Hematopoietic multipotent progenitor cell treated with erythropoietin and hydrocortisone succinate and interleukin-3 and kit ligand, for 8 days (in vitro differentiated cells): ENCODE measurements at regions not wholly inside any gene's neighbourhood (a gene's known extent, or its start where the extent isn't known, plus 50 kb on each side); places are given as distances from the start of the nearest gene placed in this dataset.

ENCODE experiments used
- DNase-seq: peaks from one replicate; pipeline ENCODE4 v3.0.0-alpha.2; 2015

DNA sequence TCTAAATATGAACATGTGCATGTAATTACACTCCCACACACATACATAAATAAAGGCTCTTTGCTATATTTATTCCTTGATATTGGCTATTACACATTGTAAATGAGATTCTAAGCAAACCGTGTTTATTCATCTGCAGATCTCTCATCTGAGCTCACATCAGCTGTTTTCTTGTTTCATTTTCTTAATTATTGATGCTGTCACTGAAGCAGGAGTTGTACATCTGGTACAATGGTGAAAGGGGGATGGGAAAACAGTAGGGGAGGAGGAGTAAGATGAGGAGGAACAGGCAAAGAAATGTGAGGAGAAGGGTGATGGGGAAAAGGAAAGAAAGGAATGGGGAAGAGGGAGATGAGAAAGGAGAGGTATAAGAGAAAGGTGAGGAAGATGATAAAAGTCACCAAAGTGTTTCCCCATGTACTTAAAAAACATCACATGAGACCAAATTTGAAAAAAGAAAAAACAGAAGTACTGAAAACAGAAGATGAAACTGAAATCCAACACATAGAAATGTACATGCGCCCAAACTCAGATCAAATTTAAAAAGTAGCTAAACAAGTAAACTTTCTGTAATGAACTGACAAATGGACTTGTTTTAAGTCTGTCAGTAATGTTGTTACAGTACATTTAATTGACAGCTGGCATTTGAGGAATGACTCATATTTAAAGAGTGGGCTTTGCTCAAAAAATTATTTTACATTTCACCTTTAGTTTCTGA is 472.2 kb downstream of the ARL4A start:
- no peak for DNase-seq

- no peak for DNase-seq
Observed at GRCh38 chr7:13161125-13161524, 473.7 kb downstream of the ARL4A start.

- no peak for DNase-seq
Observed at GRCh38 chr7:13165854-13166253, 478.4 kb downstream of the ARL4A start.

- no peak for DNase-seq
Observed at GRCh38 chr7:13166801-13167200, 479.4 kb downstream of the ARL4A start.

DNA sequence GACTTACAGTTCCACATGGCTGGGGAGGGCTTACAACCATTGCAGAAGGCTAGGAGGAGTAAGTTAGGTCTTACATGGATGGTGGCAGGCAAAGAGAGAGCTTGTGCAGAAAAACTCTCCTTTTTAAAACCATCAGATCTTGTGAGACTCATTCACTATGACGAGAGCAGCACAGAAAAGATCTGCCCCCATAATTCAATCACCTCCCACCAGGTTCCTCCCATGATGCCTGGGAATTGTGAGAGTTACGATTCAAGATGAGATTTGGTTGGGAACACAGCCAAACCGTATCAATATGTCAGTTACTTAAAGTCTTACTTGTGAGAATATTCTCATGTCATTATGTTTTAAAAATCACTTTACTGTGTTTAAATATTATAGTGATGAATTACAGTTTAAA is 481.9 kb downstream of the ARL4A start:
- DNase-seq: no peak

- DNase-seq: no peak
Observed at GRCh38 chr7:13174991-13175390, 487.6 kb downstream of the ARL4A start.

DNA sequence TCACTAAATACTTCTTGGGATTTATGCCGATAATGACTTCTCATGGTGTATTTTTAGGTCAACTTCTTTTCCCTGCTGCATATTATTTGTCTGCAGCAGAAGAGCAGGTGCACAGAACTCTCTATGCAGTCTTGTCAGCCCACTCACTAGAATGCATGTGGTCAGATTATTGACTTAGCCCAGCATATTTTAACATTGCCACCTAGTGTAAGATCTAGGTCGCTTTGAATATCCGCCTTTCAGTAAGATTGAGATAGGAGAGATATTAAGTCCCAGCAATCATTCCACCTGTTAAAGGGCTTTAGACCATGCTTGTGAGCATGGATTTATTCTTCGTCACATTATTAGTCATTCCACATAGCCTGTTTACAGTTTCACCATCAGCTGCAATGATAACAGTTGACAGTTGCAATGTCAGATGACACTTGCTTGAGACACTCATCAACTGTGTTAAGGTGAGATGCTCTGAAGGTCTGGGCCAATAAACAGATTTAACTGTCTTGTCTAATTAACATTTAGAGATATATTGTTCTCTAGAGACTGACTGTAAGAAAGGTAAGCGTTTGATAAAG is 491.7 kb downstream of the ARL4A start:
- DNase-seq: peak; percentile 29

GRCh38 chr7:13179775-13180523 is 492.5 kb downstream of the ARL4A start:
- DNase-seq: no peak

DNA sequence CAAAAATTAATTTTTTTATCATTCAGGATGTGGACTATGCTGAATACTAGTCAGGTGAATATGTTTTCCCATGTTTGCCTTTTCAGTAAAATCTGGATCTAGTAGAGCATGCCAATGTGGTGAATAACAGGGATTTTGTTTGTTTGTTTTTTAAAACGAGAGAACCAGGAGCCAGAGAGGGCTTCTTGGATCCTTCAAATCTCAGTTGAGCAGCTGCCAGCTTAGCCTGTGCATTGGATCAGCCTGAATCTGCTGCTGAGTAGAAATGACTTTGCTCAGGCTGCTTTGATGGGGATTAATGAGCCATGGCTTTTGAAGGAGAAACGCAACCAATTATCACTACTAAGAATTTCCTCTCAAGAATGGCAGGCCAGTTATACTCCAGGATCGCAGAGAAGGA is 493.8 kb downstream of the ARL4A start:
- DNase-seq: no peak

- no peak for DNase-seq
Observed at GRCh38 chr7:13185139-13185538, 497.7 kb downstream of the ARL4A start.

- no peak for DNase-seq
Observed at GRCh38 chr7:13188236-13188805, 500.9 kb downstream of the ARL4A start.

DNA sequence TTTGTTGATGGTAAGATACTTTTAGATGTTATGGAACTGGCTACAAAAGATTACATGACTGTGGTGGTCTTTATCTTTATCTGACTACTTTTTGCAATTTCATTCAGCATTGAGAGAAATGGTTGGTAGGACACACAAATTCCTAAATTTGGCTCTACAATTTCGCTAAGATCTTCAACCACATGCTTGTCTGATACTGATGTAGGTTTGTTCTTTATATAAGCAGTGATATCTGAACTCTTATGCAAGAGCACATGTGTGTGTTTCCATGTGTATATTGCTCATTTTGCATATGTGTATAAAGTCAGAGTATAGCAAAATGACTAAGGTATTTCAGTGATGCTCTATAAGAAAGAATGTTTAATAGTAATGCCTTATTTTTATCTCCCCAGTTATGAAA is 501.5 kb downstream of the ARL4A start:
- DNase-seq: no peak

DNA sequence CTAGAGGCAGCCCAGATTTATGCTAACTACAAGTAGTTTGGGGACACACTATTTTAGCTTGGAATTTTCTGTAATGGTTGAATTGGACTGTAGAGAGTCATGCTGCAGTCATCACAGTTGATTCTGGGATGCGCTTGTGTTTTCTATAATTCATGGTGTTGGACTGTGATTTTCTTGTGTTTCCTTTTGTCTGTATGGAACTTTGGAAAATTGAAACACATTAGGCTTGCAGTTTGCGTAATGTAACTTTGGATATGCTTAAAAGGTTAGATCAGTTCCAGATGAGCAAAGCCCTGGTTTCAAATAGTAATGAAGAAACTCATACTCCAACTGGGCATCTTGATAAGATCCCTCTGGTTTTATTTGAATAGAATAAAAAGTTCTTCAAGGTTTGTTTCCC is 502.2 kb downstream of the ARL4A start:
- no peak for DNase-seq

DNA sequence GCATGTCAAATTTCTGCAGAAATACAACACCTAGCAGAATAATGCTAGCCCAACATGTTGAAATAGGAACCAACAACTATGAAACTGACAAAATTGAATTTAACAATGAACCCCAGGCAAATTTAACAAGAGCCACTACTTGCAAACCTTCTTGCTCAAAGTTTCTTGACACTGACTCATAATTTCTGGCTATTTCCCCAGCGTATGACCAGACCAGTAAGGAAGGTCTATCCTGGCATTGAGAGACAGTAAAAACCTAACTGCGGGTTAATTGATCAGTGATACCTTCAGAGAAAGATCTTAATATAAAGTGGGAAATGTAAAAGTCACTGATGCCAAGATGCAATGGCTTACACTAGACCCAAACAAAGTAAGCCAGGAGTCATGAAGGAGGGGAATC is 510.1 kb downstream of the ARL4A start:
- no peak for DNase-seq

GRCh38 chr7:13198036-13198435 is 510.6 kb downstream of the ARL4A start:
- DNase-seq: no peak

DNA sequence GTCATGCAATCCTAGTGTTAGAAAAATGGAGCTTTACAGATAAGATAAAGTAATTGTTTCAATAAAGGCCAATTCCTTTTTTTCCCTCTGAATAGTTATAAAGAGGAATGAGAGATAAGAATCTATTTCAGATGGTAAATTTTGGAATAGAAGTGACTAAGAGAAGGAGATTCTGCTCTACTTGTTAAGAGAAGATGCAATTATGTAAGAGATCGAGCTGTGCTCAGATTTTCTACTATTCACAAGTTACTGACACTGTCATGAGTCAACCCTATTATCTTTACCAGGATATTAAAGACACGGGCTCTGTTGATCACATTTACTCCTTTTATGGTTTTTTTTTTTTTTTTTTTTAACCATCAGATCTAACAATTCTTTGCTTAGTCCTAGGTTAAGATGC is 511.3 kb downstream of the ARL4A start:
- no peak for DNase-seq

- DNase-seq: no peak
Observed at GRCh38 chr7:13201628-13202027, 514.2 kb downstream of the ARL4A start.

GRCh38 chr7:13217768-13218167 is 530.3 kb downstream of the ARL4A start:
- no peak for DNase-seq

DNA sequence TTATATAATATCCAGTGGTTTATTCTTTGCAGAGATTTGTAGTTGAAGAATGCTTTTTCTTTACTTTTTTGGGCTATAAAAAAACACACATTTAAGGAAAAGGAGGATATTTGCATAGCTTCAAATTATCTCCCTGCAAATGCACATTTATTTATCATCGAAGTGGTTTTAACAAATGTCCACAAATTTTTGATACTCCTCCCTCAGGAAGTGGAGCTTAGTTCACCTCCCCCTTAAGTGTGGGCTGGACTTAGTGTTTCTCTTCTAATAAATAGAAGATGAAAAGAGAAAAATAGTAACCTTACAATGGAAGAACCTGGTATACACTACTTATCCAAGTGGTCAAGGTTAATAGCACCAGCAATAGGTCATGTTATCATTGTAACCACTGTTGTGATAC is 537.6 kb downstream of the ARL4A start:
- no peak for DNase-seq

DNA sequence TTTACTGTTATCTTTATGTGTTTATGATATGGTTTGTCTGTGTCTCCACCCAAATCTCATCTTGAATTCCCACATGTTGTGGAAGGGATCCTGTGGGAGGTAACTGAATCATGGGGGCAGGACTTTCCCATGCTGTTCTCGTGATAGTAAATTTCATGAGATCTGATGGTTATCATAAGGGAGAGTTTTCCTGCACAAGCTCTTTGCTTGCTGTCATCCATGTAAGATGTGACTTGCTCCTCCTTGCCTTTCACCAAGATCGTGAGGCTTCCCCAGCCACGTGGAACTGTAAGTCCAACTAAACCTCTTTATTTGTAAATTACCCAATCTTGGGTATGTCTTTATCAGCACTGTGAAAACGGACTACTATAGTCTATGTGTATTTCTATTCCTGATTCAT is 539.0 kb downstream of the ARL4A start:
- DNase-seq: no peak

GRCh38 chr7:13231216-13231615 is 543.8 kb downstream of the ARL4A start:
- DNase-seq: no peak

- no peak for DNase-seq
Observed at GRCh38 chr7:13235436-13235835, 548.0 kb downstream of the ARL4A start.

- DNase-seq: no peak
Observed at GRCh38 chr7:13236026-13236425, 548.6 kb downstream of the ARL4A start.

DNA sequence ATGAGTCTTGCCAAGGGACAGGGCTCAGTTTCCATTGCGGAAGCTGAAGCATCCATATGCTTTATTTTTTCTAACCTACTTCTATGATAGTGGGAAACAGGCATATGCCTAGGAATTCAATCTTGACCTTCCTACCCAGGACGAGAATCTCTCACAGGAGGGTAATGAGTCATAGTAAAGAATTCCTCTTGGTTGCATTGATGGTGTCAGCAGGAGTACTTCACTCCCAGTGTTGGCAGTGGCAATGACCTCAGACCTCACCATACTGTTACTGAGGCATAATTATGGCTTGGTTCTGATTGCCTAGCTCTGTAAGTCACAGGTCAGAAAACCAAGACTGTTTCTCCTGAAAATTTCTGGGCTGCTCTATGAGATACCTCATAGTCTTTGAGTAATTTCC is 552.9 kb downstream of the ARL4A start:
- DNase-seq: no peak
